Gastroesophageal sphincter (tissue), 3 donors: ENCODE measurements at regions not wholly inside any gene's neighbourhood (a gene's known extent, or its start where the extent isn't known, plus 50 kb on each side); places are given as distances from the start of the nearest gene placed in this dataset.

Experiments
- POLR2A ChIP-seq, 2 donors: fragments of 450-650 bp; IDR thresholded peaks; one replicate each; pipeline ENCODE4 v1.6.1; 2017; ENCODE audit warnings: antibody characterized with exemption in 2 of 2, mild to moderate bottlenecking in 2 of 2, moderate library complexity in 1 of 2
- TF ChIP-seq, protein P1 (sequence below), 4 experiments: fragments of 200-600 bp in 2 of 4; fragments of 450-650 bp in 2 of 4; sonication (generic) in 1 of 4; IDR thresholded peaks; one replicate each; pipeline ENCODE4 v1.5.1; 2017 to 2019; ENCODE audit warnings: antibody characterized with exemption in 4 of 4, mild to moderate bottlenecking in 2 of 4, moderate library complexity in 2 of 4

DNA sequence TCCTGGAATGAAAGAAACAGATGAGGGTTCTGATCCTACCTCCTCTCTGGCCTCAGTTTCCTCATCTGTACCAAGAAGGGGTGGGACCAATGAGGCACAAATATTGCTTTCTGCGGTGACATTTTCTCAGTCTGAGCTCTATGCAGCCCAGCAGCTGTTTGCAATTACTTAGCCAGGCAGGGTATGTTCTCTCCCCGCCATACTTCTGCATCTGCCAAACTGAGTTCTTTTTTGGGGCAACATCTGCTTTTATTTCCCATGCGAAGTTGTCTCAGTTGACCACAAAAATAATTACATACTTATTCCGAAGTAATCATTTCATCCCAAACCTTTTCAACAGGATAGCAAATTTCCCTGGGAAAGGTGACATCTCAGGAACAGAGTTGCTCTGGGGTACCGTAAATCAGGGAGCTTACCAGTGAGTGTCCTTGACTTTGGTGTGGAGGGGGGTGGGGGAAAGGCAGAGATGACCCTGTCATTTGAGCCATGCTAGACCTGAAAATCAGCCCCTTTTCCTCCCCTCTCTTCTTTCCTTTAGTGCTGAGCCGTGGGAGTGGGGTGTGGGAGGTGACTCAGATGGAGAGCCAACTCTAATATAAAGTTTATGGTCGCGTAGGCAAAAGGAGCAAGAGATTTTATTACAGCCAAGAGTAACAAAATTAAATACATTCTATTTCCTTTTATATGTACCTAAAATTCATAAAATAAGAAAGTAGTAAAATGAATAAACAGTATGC, 165.7 kb upstream of the KL start:
- TF ChIP-seq POLR2A (IDR thresholded peaks at IDR 0.05), result no peak
- TF ChIP-seq, protein P1, sequence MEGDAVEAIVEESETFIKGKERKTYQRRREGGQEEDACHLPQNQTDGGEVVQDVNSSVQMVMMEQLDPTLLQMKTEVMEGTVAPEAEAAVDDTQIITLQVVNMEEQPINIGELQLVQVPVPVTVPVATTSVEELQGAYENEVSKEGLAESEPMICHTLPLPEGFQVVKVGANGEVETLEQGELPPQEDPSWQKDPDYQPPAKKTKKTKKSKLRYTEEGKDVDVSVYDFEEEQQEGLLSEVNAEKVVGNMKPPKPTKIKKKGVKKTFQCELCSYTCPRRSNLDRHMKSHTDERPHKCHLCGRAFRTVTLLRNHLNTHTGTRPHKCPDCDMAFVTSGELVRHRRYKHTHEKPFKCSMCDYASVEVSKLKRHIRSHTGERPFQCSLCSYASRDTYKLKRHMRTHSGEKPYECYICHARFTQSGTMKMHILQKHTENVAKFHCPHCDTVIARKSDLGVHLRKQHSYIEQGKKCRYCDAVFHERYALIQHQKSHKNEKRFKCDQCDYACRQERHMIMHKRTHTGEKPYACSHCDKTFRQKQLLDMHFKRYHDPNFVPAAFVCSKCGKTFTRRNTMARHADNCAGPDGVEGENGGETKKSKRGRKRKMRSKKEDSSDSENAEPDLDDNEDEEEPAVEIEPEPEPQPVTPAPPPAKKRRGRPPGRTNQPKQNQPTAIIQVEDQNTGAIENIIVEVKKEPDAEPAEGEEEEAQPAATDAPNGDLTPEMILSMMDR (IDR thresholded peaks at IDR 0.05), result no peak
